Smooth muscle cell (in vitro differentiated cells): ENCODE measurements at regions not wholly inside any gene's neighbourhood (a gene's known extent, or its start where the extent isn't known, plus 50 kb on each side); places are given as distances from the start of the nearest gene placed in this dataset.
A peak's percentile ranks its signal among the peaks of the same experiment; 100 is the strongest.

Source experiments
- DNase-seq: peaks from one replicate; lab custom pipeline; 2025; ENCODE audit not compliant: unreplicated experiment; lab: John Stamatoyannopoulos, UW
- H2AFZ ChIP-seq: fragments of 200-600 bp; sonication (generic); 2 replicates; pipeline ENCODE4 v1.6.0; 2016; ENCODE audit warnings: antibody characterized with exemption, low read depth, mild to moderate bottlenecking
- H3F3A ChIP-seq: fragments of 200-600 bp; sonication (generic); 2 replicates; pipeline ENCODE4 v1.6.0; 2017; ENCODE audit warnings: antibody characterized with exemption, low read depth
- H3K27ac ChIP-seq: fragments of 200-600 bp; sonication (generic); 2 replicates; pipeline ENCODE4 v1.5.1; 2016; ENCODE audit warnings: low read depth, mild to moderate bottlenecking
- H3K27me3 ChIP-seq: fragments of 200-600 bp; sonication (generic); 2 replicates; pipeline ENCODE4 v1.6.1; 2016; ENCODE audit warnings: low read depth, mild to moderate bottlenecking
- H3K36me3 ChIP-seq: fragments of 200-600 bp; sonication (generic); 2 replicates; pipeline ENCODE4 v1.5.1; 2016; ENCODE audit warnings: low read depth
- H3K4me1 ChIP-seq: fragments of 200-600 bp; sonication (generic); 2 replicates; pipeline ENCODE4 v1.5.1; 2016; ENCODE audit warnings: low read depth
- H3K4me2 ChIP-seq: fragments of 200-600 bp; sonication (generic); 2 replicates; pipeline ENCODE4 v1.6.0; 2016; ENCODE audit warnings: mild to moderate bottlenecking
- H3K4me3 ChIP-seq: fragments of 200-600 bp; sonication (generic); 2 replicates; pipeline ENCODE4 v1.5.1; 2016; ENCODE audit warnings: mild to moderate bottlenecking
- H3K79me2 ChIP-seq: fragments of 200-600 bp; sonication (generic); 2 replicates; pipeline ENCODE4 v1.6.0; 2016; ENCODE audit warnings: low read depth, mild to moderate bottlenecking
- H3K9ac ChIP-seq: fragments of 200-600 bp; sonication (generic); 2 replicates; pipeline ENCODE4 v1.6.0; 2016; ENCODE audit warnings: low read depth
- H3K9me3 ChIP-seq: fragments of 200-600 bp; sonication (generic); replicated peaks from 2 replicates; pipeline ENCODE4 v1.5.1; 2016; ENCODE audit warnings: low read depth
- H4K20me1 ChIP-seq: fragments of 200-600 bp; sonication (generic); 2 replicates; pipeline ENCODE4 v1.6.0; 2016; ENCODE audit warnings: low read depth
- CTCF ChIP-seq: fragments of 200-600 bp; sonication (generic); IDR thresholded peaks from 2 replicates; pipeline ENCODE4 v1.5.1; 2017; ENCODE audit warnings: borderline replicate concordance, mild to moderate bottlenecking, antibody characterized with exemption; ENCODE audit not compliant: insufficient read depth, poor library complexity, severe bottlenecking
- WGBS: methylation state at CpG from one replicate; pipeline ENCODE4 v1.1.7; 2016; ENCODE audit warnings: low lambda C conversion rate; 5-methylcytosine and 5-hydroxymethylcytosine counted together

- Histone ChIP-seq H3K4me3 (no peak overlapping the region), H3K36me3 (no peaks in the 10 kb centered on the region), H4K20me1 (no peaks in the 10 kb centered on the region), H3K9ac (peak overlapping the region; percentile 24), H3F3A (peaks cover 47% of the 10 kb centered on the region), H2AFZ (peak overlapping the region; percentile 45), H3K79me2 (no peaks in the 10 kb centered on the region), H3K4me2 (peak overlapping the region; percentile 20), H3K27ac (peak overlapping the region; percentile 92), H3K27me3 (no peaks in the 10 kb centered on the region), H3K9me3 (no peaks in the 10 kb centered on the region), H3K4me1 (peaks cover 21% of the 10 kb centered on the region)
- TF ChIP-seq CTCF, result no peak
- DNase-seq, result no peak
- 85% methylated on average over 2 of the region's 2 CpGs for WGBS
These were observed 440.2 kb downstream of the HTR7 start for GRCh38 chr10:90417476-90418210.

DNA sequence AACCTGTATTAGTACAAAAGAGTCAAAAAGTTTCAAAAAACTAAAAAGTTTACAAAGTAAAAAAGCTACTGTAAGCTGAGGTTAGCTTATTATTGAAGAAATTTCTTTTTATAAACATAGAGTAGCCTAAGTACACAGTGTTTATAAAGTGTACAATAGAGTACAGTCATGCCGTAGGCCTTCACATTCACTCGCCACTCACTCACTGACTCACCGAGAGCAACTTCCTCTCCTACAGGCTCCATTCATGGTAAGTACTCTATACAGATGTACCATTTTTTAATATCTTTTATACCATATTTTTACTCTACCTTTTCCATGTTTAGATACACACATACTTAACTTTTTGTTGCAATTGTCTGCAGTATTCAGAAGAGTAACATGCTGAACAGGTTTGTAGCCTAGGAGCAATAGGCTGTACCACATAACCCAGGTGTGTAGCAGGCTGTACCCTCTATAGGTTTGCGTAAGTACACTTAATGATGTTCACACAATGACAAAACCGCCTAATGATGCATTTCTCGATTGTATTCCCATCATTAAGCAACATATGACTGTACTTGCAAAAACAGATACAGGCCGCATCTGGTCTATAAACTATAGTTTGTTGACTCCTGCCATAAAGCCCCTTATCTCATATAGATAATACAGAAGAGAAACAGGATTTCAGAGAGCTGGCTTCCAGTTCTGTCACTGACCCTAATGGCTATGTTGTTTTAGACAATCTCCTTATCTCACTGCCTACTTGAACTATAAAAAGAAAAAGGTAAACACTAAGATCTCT, 438.8 kb downstream of the HTR7 start:
- Histone ChIP-seq H3F3A (peaks cover 42% of the 10 kb centered on the region), H4K20me1 (no peaks in the 10 kb centered on the region), H3K4me3 (no peak overlapping the region), H3K4me1 (peaks cover 21% of the 10 kb centered on the region), H3K36me3 (no peaks in the 10 kb centered on the region), H3K9me3 (no peaks in the 10 kb centered on the region), H3K9ac (peak overlapping the region; percentile 37), H3K27ac (peak overlapping the region; percentile 92), H3K4me2 (peak overlapping the region; percentile 64), H3K27me3 (no peaks in the 10 kb centered on the region), H2AFZ (no peak overlapping the region), H3K79me2 (no peaks in the 10 kb centered on the region)
- TF ChIP-seq CTCF, result no peak
- DNase-seq, result no peak
- WGBS, result 5% methylated on average over 7 of the region's 7 CpGs

DNA sequence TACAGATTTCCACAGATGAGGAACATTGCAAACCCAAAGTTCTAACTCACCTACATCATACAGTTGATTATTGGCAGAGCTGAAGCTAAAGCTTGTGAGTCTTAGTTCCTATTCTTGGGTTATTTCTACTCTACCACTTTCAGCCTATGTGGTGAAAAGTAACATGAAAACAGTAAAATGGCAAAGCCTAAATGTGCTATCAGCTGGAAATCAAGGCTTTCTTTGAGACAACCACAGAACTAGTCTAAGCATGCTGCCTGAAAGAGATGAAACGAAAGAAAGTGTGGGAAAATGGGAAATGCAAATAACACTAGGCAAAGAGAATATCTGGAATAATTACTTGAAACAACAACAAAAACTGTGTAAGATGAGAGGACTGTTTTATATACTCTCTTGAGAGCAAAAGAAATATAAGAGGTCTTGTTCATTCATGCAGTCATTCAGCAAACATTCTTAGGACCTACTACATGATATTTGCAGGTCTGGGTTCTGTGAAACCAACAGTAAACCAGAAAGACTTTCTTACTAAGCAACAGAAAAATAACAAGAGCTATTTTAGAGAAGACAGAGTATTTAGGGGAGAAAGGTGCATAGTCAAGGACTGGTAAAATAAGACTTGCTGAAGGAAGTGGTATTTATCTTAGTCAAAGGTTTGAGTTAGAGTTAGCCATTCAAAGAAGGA, 437.1 kb downstream of the HTR7 start:
- Histone ChIP-seq H3F3A (peaks cover 42% of the 10 kb centered on the region), H3K4me1 (peaks cover 21% of the 10 kb centered on the region), H4K20me1 (no peaks in the 10 kb centered on the region), H3K27me3 (no peaks in the 10 kb centered on the region), H3K4me2 (peak overlapping the region; percentile 64), H3K4me3 (no peak overlapping the region), H3K27ac (peak overlapping the region; percentile 92), H3K36me3 (no peaks in the 10 kb centered on the region), H2AFZ (peak overlapping the region; percentile 41), H3K79me2 (no peaks in the 10 kb centered on the region), H3K9me3 (no peaks in the 10 kb centered on the region), H3K9ac (no peak overlapping the region)
- DNase-seq, result no peak
- 17% methylated on average over 1 of the region's 1 CpG for WGBS
- TF ChIP-seq CTCF, result no peak
